Mucosa of descending colon (tissue), 3 donors: ENCODE measurements at regions not wholly inside any gene's neighbourhood (a gene's known extent, or its start where the extent isn't known, plus 50 kb on each side); places are given as distances from the start of the nearest gene placed in this dataset.

Experiments
- ATAC-seq: fragments of 200-7000 bp; cut with Tn5 transposase; one replicate; pipeline ENCODE4 v1.9.1; 2020; ENCODE audit warnings: mild to moderate bottlenecking, moderate library complexity
- DNase-seq, 3 donors: peaks; one replicate each; pipeline ENCODE4 v3.0.0-alpha.2; 2020
- H3K36me3 ChIP-seq: fragments of 200-600 bp; one replicate; pipeline ENCODE4 v1.8.0; 2021; ENCODE audit warnings: low read depth, mild to moderate bottlenecking
- H3K4me1 ChIP-seq: fragments of 200-600 bp; one replicate; pipeline ENCODE4 v1.8.0; 2021; ENCODE audit warnings: low read depth, mild to moderate bottlenecking
- H3K4me3 ChIP-seq: fragments of 200-600 bp; one replicate; pipeline ENCODE4 v1.8.0; 2021; ENCODE audit warnings: mild to moderate bottlenecking
- H3K9me3 ChIP-seq: fragments of 200-600 bp; one replicate; pipeline ENCODE4 v1.8.0; 2021; ENCODE audit warnings: mild to moderate bottlenecking
- CTCF ChIP-seq: fragments of 200-600 bp; IDR thresholded peaks from one replicate; pipeline ENCODE4 v1.8.0; 2022; ENCODE audit warnings: antibody characterized with exemption, mild to moderate bottlenecking
- intact Hi-C, 2 donors: fragments of 100-400 bp; cut with DNase I in 1 of 2; cut with micrococcal nuclease in 1 of 2; formaldehyde crosslinking; loops; one replicate each; pipeline versions ENCODE4 v1.11.0 to v1.11.1; 2022; cut with DNase I, micrococcal nuclease
- donor health status: DM: no; HTN: no; CAD: no; lungs with moderate emphysema.
- donor health status: DM: no; HTN: no; CAD: no.
- donor health status: DM: no; HTN: yes; CAD: no.

GRCh38 chr2:128771401-128771800, 452.7 kb upstream of the HS6ST1 start:
- TF ChIP-seq CTCF: no peak
- H3K4me1 ChIP-seq: no peaks in the 10 kb centered on the region
- no peak overlapping the region for H3K4me3 ChIP-seq
- intact Hi-C loops: no loop called here
- H3K9me3 ChIP-seq: no peaks in the 10 kb centered on the region
- ATAC-seq (no peak), DNase-seq (no peak)
- H3K36me3 ChIP-seq: no peaks in the 10 kb centered on the region

- DNase-seq: no peak
- Histone ChIP-seq H3K9me3 (no peaks in the 10 kb centered on the region), H3K4me1 (no peaks in the 10 kb centered on the region), H3K36me3 (no peaks in the 10 kb centered on the region), H3K4me3 (no peak overlapping the region)
- no peak for ATAC-seq
- TF ChIP-seq CTCF: no peak
- intact Hi-C loops: no loop called here
These were observed 454.0 kb upstream of the HS6ST1 start for GRCh38 chr2:128772671-128773070.

- ATAC-seq: no peak
- Histone ChIP-seq H3K36me3 (no peaks in the 10 kb centered on the region), H3K9me3 (no peaks in the 10 kb centered on the region), H3K4me3 (no peak overlapping the region), H3K4me1 (no peaks in the 10 kb centered on the region)
- no peak for DNase-seq
- no peak for TF ChIP-seq CTCF
- intact Hi-C loops: no loop called here
These were observed 455.1 kb upstream of the HS6ST1 start for GRCh38 chr2:128773641-128774319.

GRCh38 chr2:128774320-128775216, 455.9 kb upstream of the HS6ST1 start:
- Histone ChIP-seq H3K9me3 (no peaks in the 10 kb centered on the region), H3K36me3 (no peaks in the 10 kb centered on the region), H3K4me1 (no peaks in the 10 kb centered on the region), H3K4me3 (no peak overlapping the region)
- DNase-seq (no peak), ATAC-seq (no peak)
- TF ChIP-seq CTCF: no peak
- intact Hi-C loops: no loop called here

- H3K36me3 ChIP-seq: no peaks in the 10 kb centered on the region
- no peaks in the 10 kb centered on the region for H3K9me3 ChIP-seq
- no peak for ATAC-seq
- intact Hi-C loops: no loop called here
- no peak overlapping the region for H3K4me3 ChIP-seq
- peak in 1 of 3 donors; percentile 2 for DNase-seq
- no peaks in the 10 kb centered on the region for H3K4me1 ChIP-seq
- TF ChIP-seq CTCF: no peak
These were observed 456.7 kb upstream of the HS6ST1 start for GRCh38 chr2:128775217-128775913.
